ENCODE measurements at regions not wholly inside any gene's neighbourhood (a gene's known extent, or its start where the extent isn't known, plus 50 kb on each side); places are given as distances from the start of the nearest gene placed in this dataset.

GRCh38 chr9:118578467-118578866, 790.8 kb downstream of the BRINP1 start:
- no peak for DNase-seq (ENCODE audit: low read depth in 3 of 3)

GRCh38 chr9:118583414-118583813, 785.8 kb downstream of the BRINP1 start:
- DNase-seq (ENCODE audit: low read depth in 3 of 3): no peak

GRCh38 chr9:118586978-118587377, 782.3 kb downstream of the BRINP1 start:
- DNase-seq (ENCODE audit: low read depth in 3 of 3): no peak

GRCh38 chr9:118594428-118594827, 774.8 kb downstream of the BRINP1 start:
- DNase-seq (ENCODE audit: low read depth in 3 of 3): no peak

GRCh38 chr9:118595719-118596305, 773.4 kb downstream of the BRINP1 start:
- DNase-seq (ENCODE audit: low read depth in 3 of 3): no peak

- no peak for DNase-seq (ENCODE audit: low read depth in 3 of 3)
Measured at GRCh38 chr9:118596374-118597015, 772.7 kb downstream of the BRINP1 start.

- no peak for DNase-seq (ENCODE audit: low read depth in 3 of 3)
Measured at GRCh38 chr9:118606668-118607067, 762.6 kb downstream of the BRINP1 start.

- DNase-seq (ENCODE audit: low read depth in 3 of 3): no peak
Measured at GRCh38 chr9:118609355-118610044, 759.7 kb downstream of the BRINP1 start.

GRCh38 chr9:118612201-118612600, 757.0 kb downstream of the BRINP1 start:
- DNase-seq (ENCODE audit: low read depth in 3 of 3): no peak

GRCh38 chr9:118613996-118614395, 755.2 kb downstream of the BRINP1 start:
- DNase-seq (ENCODE audit: low read depth in 3 of 3): no peak

- DNase-seq (ENCODE audit: low read depth in 3 of 3): no peak
Measured at GRCh38 chr9:118618084-118618483, 751.2 kb downstream of the BRINP1 start.

GRCh38 chr9:118618849-118619248, 750.4 kb downstream of the BRINP1 start:
- no peak for DNase-seq (ENCODE audit: low read depth in 3 of 3)

- no peak for DNase-seq (ENCODE audit: low read depth in 3 of 3)
Measured at GRCh38 chr9:118624608-118625007, 744.6 kb downstream of the BRINP1 start.

- DNase-seq (ENCODE audit: low read depth in 3 of 3): no peak
Measured at GRCh38 chr9:118630079-118630478, 739.2 kb downstream of the BRINP1 start.

- no peak for DNase-seq (ENCODE audit: low read depth in 3 of 3)
Measured at GRCh38 chr9:118630931-118631595, 738.2 kb downstream of the BRINP1 start.

- no peak for DNase-seq (ENCODE audit: low read depth in 3 of 3)
Measured at GRCh38 chr9:118631956-118632355, 737.3 kb downstream of the BRINP1 start.

- DNase-seq (ENCODE audit: low read depth in 3 of 3): no peak
Measured at GRCh38 chr9:118635416-118635815, 733.8 kb downstream of the BRINP1 start.

GRCh38 chr9:118637681-118638080, 731.6 kb downstream of the BRINP1 start:
- no peak for DNase-seq (ENCODE audit: low read depth in 3 of 3)

- no peak for DNase-seq (ENCODE audit: low read depth in 3 of 3)
Measured at GRCh38 chr9:118640836-118641560, 728.2 kb downstream of the BRINP1 start.

- no peak for DNase-seq (ENCODE audit: low read depth in 3 of 3)
Measured at GRCh38 chr9:118643118-118643517, 726.1 kb downstream of the BRINP1 start.

GRCh38 chr9:118644066-118644465, 725.2 kb downstream of the BRINP1 start:
- no peak for DNase-seq (ENCODE audit: low read depth in 3 of 3)

GRCh38 chr9:118647331-118647730, 721.9 kb downstream of the BRINP1 start:
- no peak for DNase-seq (ENCODE audit: low read depth in 3 of 3)
